H1 (cell line): ENCODE measurements at regions not wholly inside any gene's neighbourhood (a gene's known extent, or its start where the extent isn't known, plus 50 kb on each side); places are given as distances from the start of the nearest gene placed in this dataset.

Experiments
- CTCF ChIA-PET: fragments of 300-600 bp; sonication (Branson Sonifier 250); formaldehyde crosslinking; loops from one replicate; lab custom pipeline; 2021; ENCODE audit not compliant: partially characterized antibody; lab: Charles Lee
- POLR2A ChIA-PET: fragments of 300-600 bp; sonication (Branson Sonifier 250); formaldehyde crosslinking; loops from one replicate; lab custom pipeline; 2021; ENCODE audit warnings: inconsistent platforms; ENCODE audit not compliant: partially characterized antibody; lab: Charles Lee
- DNase-seq, 2 experiments: peaks; one replicate each; pipeline versions ENCODE4 v3.0.0 to v3.0.0-alpha.2; 2010 to 2022; ENCODE audit warnings: low spot score in 2 of 2, low read depth in 1 of 2, mixed read lengths in 1 of 2
- FAIRE-seq: peaks from 2 replicates; lab custom pipeline; 2011; peaks lifted over from hg19 to GRCh38; lab: Jason Lieb, UNC
- H2AFZ ChIP-seq: 2 replicates; pipeline ENCODE4 v1.8.1; 2012; ENCODE audit warnings: low read length, inconsistent platforms
- H2AK5ac ChIP-seq: 2 replicates; pipeline ENCODE4 v1.6.1; 2013; ENCODE audit warnings: low read depth, low read length
- H2BK120ac ChIP-seq: replicated peaks from 2 replicates; pipeline ENCODE3; 2013; ENCODE audit warnings: low read depth, low read length, inconsistent platforms
- H2BK12ac ChIP-seq: 2 replicates; pipeline ENCODE4 v1.6.1; 2013; ENCODE audit warnings: low read depth, low read length
- H2BK15ac ChIP-seq: 2 replicates; pipeline ENCODE4 v1.6.1; 2013; ENCODE audit warnings: low read length
- H2BK20ac ChIP-seq: 2 replicates; pipeline ENCODE4 v1.6.1; 2013; ENCODE audit warnings: low read length
- H2BK5ac ChIP-seq: 2 replicates; pipeline ENCODE4 v1.6.1; 2013; ENCODE audit warnings: low read depth, low read length
- H3K14ac ChIP-seq: 2 replicates; pipeline ENCODE4 v1.6.1; 2013; ENCODE audit warnings: inconsistent platforms; ENCODE audit not compliant: insufficient read length
- H3K18ac ChIP-seq: 2 replicates; pipeline ENCODE4 v1.6.1; 2013; ENCODE audit warnings: low read length; ENCODE audit errors: extremely low read depth
- H3K23ac ChIP-seq: 2 replicates; pipeline ENCODE4 v1.6.1; 2013; ENCODE audit warnings: inconsistent platforms; ENCODE audit not compliant: insufficient read length
- H3K23me2 ChIP-seq: 2 replicates; pipeline ENCODE4 v1.6.1; 2013; ENCODE audit warnings: low read depth, low read length
- H3K27ac ChIP-seq: 2 replicates; pipeline ENCODE4 v1.6.1; 2011; ENCODE audit warnings: low read depth, low read length, inconsistent platforms
- H3K27me3 ChIP-seq, 4 experiments: replicated peaks in 1 of 4; 1 replicate in 1 of 4; 2 replicates in 3 of 4; pipeline versions ENCODE4 v1.6.1 to v1.8.1; 2011 to 2013; ENCODE audit warnings: low read length in 3 of 4, mild to moderate bottlenecking in 3 of 4, inconsistent platforms in 2 of 4, mixed read lengths in 2 of 4, moderate library complexity in 1 of 4; ENCODE audit not compliant: control insufficient read depth in 3 of 4, insufficient read depth in 3 of 4; ENCODE audit errors: extremely low read depth in 1 of 4
- H3K36me3 ChIP-seq, 4 experiments: 2 replicates each; pipeline versions ENCODE4 v1.6.1 to v1.8.1; 2011 to 2013; ENCODE audit warnings: mild to moderate bottlenecking in 4 of 4, low read length in 3 of 4, moderate library complexity in 2 of 4, control low read depth in 1 of 4, inconsistent platforms in 1 of 4; ENCODE audit not compliant: insufficient read depth in 4 of 4, control insufficient read depth in 2 of 4
- H3K4ac ChIP-seq: replicated peaks from 2 replicates; pipeline ENCODE3; 2013; ENCODE audit warnings: low read length, low read depth, mixed read lengths, inconsistent platforms; ENCODE audit not compliant: insufficient read length
- H3K4me1 ChIP-seq, 4 experiments: replicated peaks in 1 of 4; 1 replicate in 1 of 4; 2 replicates in 3 of 4; pipeline versions ENCODE4 v1.6.1 to v1.8.1; 2011 to 2013; ENCODE audit warnings: low read length in 3 of 4, inconsistent platforms in 2 of 4, mixed read lengths in 1 of 4; ENCODE audit not compliant: insufficient read depth in 4 of 4, control insufficient read depth in 3 of 4
- H3K4me2 ChIP-seq, 2 experiments: 2 replicates each; pipeline versions ENCODE4 v1.6.1 to v1.8.1; 2011 to 2013; ENCODE audit warnings: low read depth in 2 of 2, low read length in 2 of 2, control low read depth in 1 of 2, inconsistent platforms in 1 of 2, mild to moderate bottlenecking in 1 of 2; ENCODE audit not compliant: insufficient read depth in 1 of 2
- H3K4me3 ChIP-seq, 4 experiments: fragments of 200-600, 300-600 bp in 1 of 4; sonication (generic), shearing (Covaris generic), sonication (Bioruptor Twin) in 1 of 4; 2 replicates each; pipeline versions ENCODE4 v1.5.1 to v1.8.1; 2011 to 2016; ENCODE audit warnings: low read length in 4 of 4, low read depth in 3 of 4, control low read depth in 2 of 4, inconsistent platforms in 2 of 4, mild to moderate bottlenecking in 2 of 4, mixed read lengths in 1 of 4, moderate library complexity in 1 of 4; ENCODE audit not compliant: insufficient read depth in 2 of 4; ENCODE audit errors: extremely low read depth in 1 of 4
- H3K56ac ChIP-seq: replicated peaks from 2 replicates; pipeline ENCODE3; 2013; ENCODE audit warnings: low read depth, mild to moderate bottlenecking, mixed read lengths, low read length, inconsistent platforms; ENCODE audit not compliant: insufficient read length
- H3K79me1 ChIP-seq: 2 replicates; pipeline ENCODE4 v1.6.1; 2013; ENCODE audit warnings: low read depth, low read length, control low read depth
- H3K79me2 ChIP-seq, 2 experiments: 2 replicates each; pipeline versions ENCODE4 v1.6.1 to v1.8.1; 2012 to 2013; ENCODE audit warnings: low read length in 2 of 2, mild to moderate bottlenecking in 2 of 2, inconsistent platforms in 1 of 2; ENCODE audit not compliant: insufficient read depth in 2 of 2, control insufficient read depth in 1 of 2
- H3K9ac ChIP-seq, 4 experiments: replicated peaks in 1 of 4; 1 replicate in 1 of 4; 2 replicates in 3 of 4; pipeline versions ENCODE4 v1.6.1 to v1.8.1; 2011 to 2013; ENCODE audit warnings: low read depth in 3 of 4, low read length in 3 of 4, control low read depth in 2 of 4, mild to moderate bottlenecking in 2 of 4, moderate library complexity in 2 of 4, inconsistent platforms in 1 of 4; ENCODE audit errors: extremely low read depth in 1 of 4
- H3K9me3 ChIP-seq, 2 experiments: 2 replicates each; pipeline versions ENCODE4 v1.6.1 to v1.8.1; 2012 to 2013; ENCODE audit warnings: mild to moderate bottlenecking in 2 of 2, moderate library complexity in 2 of 2, control low read depth in 1 of 2, inconsistent platforms in 1 of 2, low read depth in 1 of 2, low read length in 1 of 2, mixed read lengths in 1 of 2; ENCODE audit not compliant: insufficient read depth in 2 of 2
- H4K20me1 ChIP-seq, 2 experiments: replicated peaks in 1 of 2; 2 replicates each; pipeline versions ENCODE3 to v1.8.1; 2011 to 2013; ENCODE audit warnings: inconsistent platforms in 2 of 2, low read length in 2 of 2, mild to moderate bottlenecking in 1 of 2; ENCODE audit not compliant: insufficient read depth in 2 of 2, control insufficient read depth in 1 of 2
- H4K5ac ChIP-seq: 2 replicates; pipeline ENCODE4 v1.6.1; 2013; ENCODE audit warnings: low read length, low read depth, mixed read lengths, inconsistent platforms; ENCODE audit not compliant: insufficient read length
- H4K8ac ChIP-seq: 2 replicates; pipeline ENCODE4 v1.8.0; 2013; ENCODE audit warnings: mild to moderate bottlenecking, moderate library complexity, low read length, inconsistent platforms; ENCODE audit not compliant: insufficient read depth; ENCODE audit errors: extremely low read depth
- H4K91ac ChIP-seq: replicated peaks from 2 replicates; pipeline ENCODE3; 2013; ENCODE audit warnings: low read length, mixed read lengths, inconsistent platforms; ENCODE audit not compliant: insufficient read length
- MAX ChIP-seq: IDR thresholded peaks from 2 replicates; pipeline ENCODE4 v1.6.1; 2012; ENCODE audit warnings: inconsistent platforms
- RAD21 ChIP-seq, 2 experiments: IDR thresholded peaks in 1 of 2; conservative IDR thresholded peaks in 1 of 2; 2 replicates each; pipeline ENCODE4 v1.6.1; 2011; ENCODE audit warnings: low read depth in 2 of 2, low read length in 2 of 2, improper control_type of control experiment in 1 of 2, inconsistent platforms in 1 of 2, mild to moderate bottlenecking in 1 of 2, moderate library complexity in 1 of 2
- RNF2 ChIP-seq: fragments of 200-900, 300-1000 bp; sonication (generic); IDR thresholded peaks from 2 replicates; pipeline ENCODE4 v1.7.1; 2016; ENCODE audit warnings: borderline replicate concordance, low read depth, mild to moderate bottlenecking, antibody characterized with exemption, low read length; ENCODE audit not compliant: poor library complexity, severe bottlenecking; ENCODE audit errors: missing control alignments
- RXRA ChIP-seq: IDR thresholded peaks from 2 replicates; pipeline ENCODE4 v1.6.1; 2011; ENCODE audit warnings: low read depth, mild to moderate bottlenecking, low read length, moderate library complexity; ENCODE audit not compliant: insufficient read depth
- SIN3A ChIP-seq, 2 experiments: IDR thresholded peaks in 1 of 2; conservative IDR thresholded peaks in 1 of 2; 2 replicates each; pipeline ENCODE4 v1.6.1; 2011 to 2012; ENCODE audit warnings: low read length in 2 of 2, improper control_type of control experiment in 1 of 2, low read depth in 1 of 2, mild to moderate bottlenecking in 1 of 2
- YY1 ChIP-seq: IDR thresholded peaks from 2 replicates; pipeline ENCODE4 v1.6.1; 2011; ENCODE audit warnings: low read depth, mild to moderate bottlenecking, low read length
- WGBS, 2 experiments: shearing (Covaris generic) in 1 of 2; methylation state at CpG; one replicate each; pipeline versions ENCODE4 v1.1.6 to v1.1.7; 2013 to 2015; ENCODE audit warnings: low lambda C conversion rate in 2 of 2, mixed read lengths in 2 of 2, inconsistent platforms in 1 of 2, low coverage in 1 of 2, missing lambda C conversion rate in 1 of 2; ENCODE audit not compliant: insufficient replicate concordance in 2 of 2, insufficient coverage in 1 of 2, insufficient read length in 1 of 2; ENCODE audit errors: extremely low coverage in 1 of 2, missing lambda C conversion rate in 1 of 2; 5-methylcytosine and 5-hydroxymethylcytosine counted together
- TF ChIP-seq, protein P1 (sequence below), 3 experiments: IDR thresholded peaks; 1 replicate in 2 of 3; 2 replicates in 1 of 3; pipeline versions ENCODE4 v1.5.1 to v1.6.1; 2011; ENCODE audit warnings: low read length in 3 of 3, mild to moderate bottlenecking in 3 of 3, inconsistent platforms in 2 of 3, low read depth in 1 of 3, moderate library complexity in 1 of 3; ENCODE audit not compliant: insufficient read depth in 1 of 3; ENCODE audit errors: control extremely low read depth in 1 of 3

- CTCF ChIA-PET, result interaction anchor here (0.5 to 5.5 kb wide), 55 partner anchors 9 to 1621 kb away, joined by 3 to 59 read pairs (median 4); partner anchors contain the start of gene CD93
- no peak overlapping the region for H4K5ac ChIP-seq
- TF ChIP-seq YY1 (peak; percentile 84), RNF2 (no peak), RAD21 (IDR thresholded peaks at IDR 0.05 in 1 of 2, conservative IDR thresholded peaks at IDR 0.05 in 1 of 2; ENCODE audit: low read depth in 2 of 2, low read length in 2 of 2) (peak; percentile 90 to 91), SIN3A (conservative IDR thresholded peaks at IDR 0.05 in 1 of 2, IDR thresholded peaks at IDR 0.05 in 1 of 2; ENCODE audit: low read depth in 1 of 2, low read length in 2 of 2) (no peak), MAX (peak; percentile 27; the same call in 1 of the 2 replicates), RXRA (no peak)
- TF ChIP-seq, protein P1, sequence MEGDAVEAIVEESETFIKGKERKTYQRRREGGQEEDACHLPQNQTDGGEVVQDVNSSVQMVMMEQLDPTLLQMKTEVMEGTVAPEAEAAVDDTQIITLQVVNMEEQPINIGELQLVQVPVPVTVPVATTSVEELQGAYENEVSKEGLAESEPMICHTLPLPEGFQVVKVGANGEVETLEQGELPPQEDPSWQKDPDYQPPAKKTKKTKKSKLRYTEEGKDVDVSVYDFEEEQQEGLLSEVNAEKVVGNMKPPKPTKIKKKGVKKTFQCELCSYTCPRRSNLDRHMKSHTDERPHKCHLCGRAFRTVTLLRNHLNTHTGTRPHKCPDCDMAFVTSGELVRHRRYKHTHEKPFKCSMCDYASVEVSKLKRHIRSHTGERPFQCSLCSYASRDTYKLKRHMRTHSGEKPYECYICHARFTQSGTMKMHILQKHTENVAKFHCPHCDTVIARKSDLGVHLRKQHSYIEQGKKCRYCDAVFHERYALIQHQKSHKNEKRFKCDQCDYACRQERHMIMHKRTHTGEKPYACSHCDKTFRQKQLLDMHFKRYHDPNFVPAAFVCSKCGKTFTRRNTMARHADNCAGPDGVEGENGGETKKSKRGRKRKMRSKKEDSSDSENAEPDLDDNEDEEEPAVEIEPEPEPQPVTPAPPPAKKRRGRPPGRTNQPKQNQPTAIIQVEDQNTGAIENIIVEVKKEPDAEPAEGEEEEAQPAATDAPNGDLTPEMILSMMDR (IDR thresholded peaks at IDR 0.05; ENCODE audit: control extremely low read depth in 1 of 3, insufficient read depth in 1 of 3, low read depth in 1 of 3, low read length in 3 of 3), result peak; percentile 88 to 94 (median 91)
Measured at GRCh38 chr20:23235173-23236027, 115.2 kb upstream of the NXT1 start.

More at GRCh38 chr20:23235173-23236027, 115.2 kb upstream of the NXT1 start:
- H3K23me2 ChIP-seq, result no peaks in the 10 kb centered on the region
- DNase-seq (peak; percentile 39 to 71), FAIRE-seq (peak; percentile 89)
- H3K4me1 ChIP-seq, result no peaks in the 10 kb centered on the region; a peak in 1 of 7 replicates
- no peak overlapping the region for H3K14ac ChIP-seq
- H3K36me3 ChIP-seq, result no peaks in the 10 kb centered on the region
- no peaks in the 10 kb centered on the region for H3K27me3 ChIP-seq
- no peak overlapping the region for H4K8ac ChIP-seq
- H3K4me3 ChIP-seq, result no peak overlapping the region
- no peak overlapping the region for H3K4me2 ChIP-seq
- no peak overlapping the region for H3K23ac ChIP-seq
- 0 out of 4 replicates have a peak, but pooled peaks cover 0 to 2% of the 10 kb centered on the region in 2 experiments for H3K9me3 ChIP-seq
- no peak overlapping the region for H3K27ac ChIP-seq
- POLR2A ChIA-PET, result interaction anchor here (0.7 kb wide), 1 partner anchor 30 kb away, joined by 3 read pairs; no protein-coding TSS in a partner anchor
- no peak overlapping the region for H3K56ac ChIP-seq
- H2BK120ac ChIP-seq, result no peak overlapping the region
- H3K18ac ChIP-seq, result peak overlapping the region; percentile 42; the same call in 1 of the 2 replicates
- H3K4ac ChIP-seq, result no peak overlapping the region
- H2AFZ ChIP-seq, result peak overlapping the region; percentile 97
- H2BK15ac ChIP-seq, result no peak overlapping the region
- no peaks in the 10 kb centered on the region for H4K20me1 ChIP-seq
- WGBS, 2 experiments, result 25% methylated on average over 9 of the region's 9 CpGs; no CpG with 5 or more reads in 1 of the 2 experiments
- no peak overlapping the region for H2BK5ac ChIP-seq
- H2AK5ac ChIP-seq, result no peak overlapping the region
- H3K9ac ChIP-seq, result no peak overlapping the region
- H4K91ac ChIP-seq, result no peak overlapping the region
- H2BK20ac ChIP-seq, result no peak overlapping the region
- H2BK12ac ChIP-seq, result no peak overlapping the region
- no peaks in the 10 kb centered on the region for H3K79me2 ChIP-seq
- no peaks in the 10 kb centered on the region for H3K79me1 ChIP-seq
